ENCODE measurements at regions not wholly inside any gene's neighbourhood (a gene's known extent, or its start where the extent isn't known, plus 50 kb on each side); places are given as distances from the start of the nearest gene placed in this dataset.

- no peak overlapping the region for H3K4me3 ChIP-seq (ENCODE audit: low read depth, low read length)
- no peak for DNase-seq (ENCODE audit: low read depth, low spot score)
- ChIA-PET CTCF (no interaction called here), POLR2A (no interaction called here)
- no peak for TF ChIP-seq CTCF (IDR thresholded peaks at IDR 0.05; ENCODE audit: insufficient read depth, low read length, missing control alignments)
Observed at GRCh38 chr3:191702121-191702520, 241.2 kb downstream of the PYDC2 start.

DNA sequence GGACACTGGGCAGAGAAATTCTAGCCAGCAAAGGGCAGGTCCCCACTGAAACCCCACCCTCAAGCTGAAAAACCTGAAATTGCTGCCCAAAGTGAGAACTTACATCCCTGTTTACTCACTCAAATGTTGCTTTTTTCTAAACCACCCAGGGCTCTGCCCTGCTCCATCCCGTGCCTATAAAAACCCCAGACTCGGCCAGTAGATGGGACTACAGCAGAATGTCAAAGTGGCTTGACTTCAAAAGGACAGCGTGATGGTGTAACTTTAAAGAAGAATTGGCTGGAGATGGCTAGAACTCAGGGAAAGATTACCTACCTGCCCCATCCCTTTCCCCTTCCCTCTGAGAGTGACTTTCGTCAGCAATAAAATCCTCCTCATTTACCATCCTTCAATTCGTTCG is 246.9 kb downstream of the PYDC2 start:
- ChIA-PET POLR2A (no interaction called here), CTCF (no interaction called here)
- DNase-seq (ENCODE audit: low read depth, low spot score) = no peak
- no peak overlapping the region for H3K4me3 ChIP-seq (ENCODE audit: low read depth, low read length)
- no peak for TF ChIP-seq CTCF (IDR thresholded peaks at IDR 0.05; ENCODE audit: insufficient read depth, low read length, missing control alignments)

DNA sequence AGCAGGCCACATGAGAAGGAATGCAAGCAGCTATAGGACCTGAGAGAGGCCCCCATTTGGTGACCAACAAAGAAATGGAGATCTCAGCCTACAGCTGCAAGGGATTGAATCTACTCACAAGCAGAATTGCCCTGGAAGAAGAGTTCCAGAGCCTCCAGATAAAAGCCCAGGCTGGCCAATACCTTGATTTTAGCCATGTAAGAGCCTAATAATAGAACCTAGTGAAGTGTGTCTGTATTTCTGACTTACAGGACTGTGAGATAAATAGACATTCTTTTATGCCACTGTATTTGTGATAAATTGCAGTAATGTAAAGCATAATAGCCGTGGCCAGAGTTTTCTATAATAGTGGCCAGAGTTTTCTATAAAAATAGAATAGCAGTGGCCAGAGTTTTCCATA is 254.6 kb downstream of the PYDC2 start:
- ChIA-PET POLR2A (no interaction called here), CTCF (no interaction called here)
- no peak for TF ChIP-seq CTCF (IDR thresholded peaks at IDR 0.05; ENCODE audit: insufficient read depth, low read length, missing control alignments)
- DNase-seq (ENCODE audit: low read depth, low spot score) = no peak
- no peak overlapping the region for H3K4me3 ChIP-seq (ENCODE audit: low read depth, low read length)

GRCh38 chr3:191721390-191721861 is 260.5 kb downstream of the PYDC2 start:
- no peak overlapping the region for H3K4me3 ChIP-seq (ENCODE audit: low read depth, low read length)
- POLR2A ChIA-PET = no interaction called here
- CTCF ChIA-PET = no interaction called here
- DNase-seq (ENCODE audit: low read depth, low spot score) = no peak
- no peak for TF ChIP-seq CTCF (IDR thresholded peaks at IDR 0.05; ENCODE audit: insufficient read depth, low read length, missing control alignments)

- no peak for TF ChIP-seq CTCF (IDR thresholded peaks at IDR 0.05; ENCODE audit: insufficient read depth, low read length, missing control alignments)
- POLR2A ChIA-PET = no interaction called here
- H3K4me3 ChIP-seq (ENCODE audit: low read depth, low read length) = no peak overlapping the region
- CTCF ChIA-PET = no interaction called here
- DNase-seq (ENCODE audit: low read depth, low spot score) = no peak
Observed at GRCh38 chr3:191721990-191722389, 261.0 kb downstream of the PYDC2 start.

DNA sequence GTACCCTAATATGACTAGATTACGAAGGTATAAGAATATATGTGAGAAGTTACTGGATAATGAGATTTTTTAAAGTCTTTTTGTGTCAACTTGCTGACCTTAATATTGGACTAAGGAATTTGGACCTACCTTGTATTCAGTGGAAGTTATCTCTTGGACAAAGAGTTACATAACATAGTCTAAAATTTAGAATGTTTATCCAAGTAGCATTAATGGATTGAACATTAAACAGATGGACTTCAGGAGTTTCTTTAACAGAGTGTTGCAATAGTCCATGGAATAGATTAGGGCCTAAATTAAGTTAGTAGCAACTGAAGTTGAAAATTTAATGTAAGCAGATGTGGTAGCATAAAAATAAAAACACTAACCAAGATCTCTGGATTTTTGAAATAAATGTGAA is 266.4 kb downstream of the PYDC2 start:
- no peak for DNase-seq (ENCODE audit: low read depth, low spot score)
- POLR2A ChIA-PET = no interaction called here

More for the DNA sequence above, 266.4 kb downstream of the PYDC2 start:
- CTCF ChIA-PET = no interaction called here
- no peak for TF ChIP-seq CTCF (IDR thresholded peaks at IDR 0.05; ENCODE audit: insufficient read depth, low read length, missing control alignments)
- H3K4me3 ChIP-seq (ENCODE audit: low read depth, low read length) = no peak overlapping the region
